K562 (cell line): ENCODE measurements at regions not wholly inside any gene's neighbourhood (a gene's known extent, or its start where the extent isn't known, plus 50 kb on each side); places are given as distances from the start of the nearest gene placed in this dataset.
"Not testable (repeated sequence)": the region's sequence is repeated elsewhere in the genome, so short reads cannot be mapped to it uniquely, and the experiment has no call there.

Experiments used
- ATAC-seq: fragments of 200-7000 bp; cut with Tn5 transposase; 3 replicates; pipeline ENCODE4 v1.9.1; 2020; ENCODE audit warnings: moderate library complexity
- BruUV-seq: library from RNA; stranded (reverse); fragments of 400-500 nt; replicated peaks from 2 replicates; lab custom pipeline; 2021; lab: Mats Ljungman, UMichigan
- CTCF ChIA-PET: fragments of 300-600 bp; formaldehyde crosslinking; extraction: SDS; loops from one replicate; lab custom pipeline; 2021; ENCODE audit warnings: low intra/inter-chr PET ratio; lab: Yijun Ruan, JAX
- POLR2A ChIA-PET: fragments of 300-600, 350-650 bp; sonication (Branson Sonifier 250); formaldehyde crosslinking; extraction: SDS; loops from one replicate; lab custom pipeline; 2021; ENCODE audit warnings: antibody characterized with exemption, inconsistent platforms; lab: Yijun Ruan, JAX
- DNase-seq, 4 experiments: peaks; one replicate each; pipeline versions ENCODE4 v3.0.0 to v3.0.0-alpha.2; 2011 to 2018; ENCODE audit warnings: low spot score in 3 of 4, mixed read lengths in 3 of 4; ENCODE audit errors: extremely low read depth in 1 of 4
- FAIRE-seq: peaks from 2 replicates; lab custom pipeline; 2011; peaks lifted over from hg19 to GRCh38; lab: Jason Lieb, UNC
- H2AFZ ChIP-seq: 2 replicates; pipeline ENCODE4 v1.6.0; 2011; ENCODE audit warnings: low read depth, low read length, control low read depth, inconsistent platforms
- H3K27ac ChIP-seq: fragments of 200-600 bp; 3 replicates; pipeline ENCODE4 v1.8.0; 2011; ENCODE audit warnings: low read depth, mild to moderate bottlenecking, control low read depth, inconsistent platforms, low read length, moderate library complexity, mixed read lengths; ENCODE audit errors: extremely low read depth
- H3K27me3 ChIP-seq, 2 experiments: fragments of 300-600 bp in 1 of 2; 2 replicates in 1 of 2; 3 replicates in 1 of 2; pipeline versions ENCODE4 v1.6.0 to v1.8.0; 2011; ENCODE audit warnings: inconsistent platforms in 2 of 2, low read length in 2 of 2, mild to moderate bottlenecking in 1 of 2, mixed read lengths in 1 of 2, moderate library complexity in 1 of 2; ENCODE audit not compliant: control insufficient read depth in 2 of 2, insufficient read depth in 2 of 2
- H3K36me3 ChIP-seq: fragments of 300-600 bp; 3 replicates; pipeline ENCODE4 v1.8.0; 2011; ENCODE audit warnings: mild to moderate bottlenecking, low read length, inconsistent platforms; ENCODE audit not compliant: control insufficient read depth, insufficient read depth
- H3K4me1 ChIP-seq, 2 experiments: fragments of 200-600 bp in 1 of 2; replicated peaks in 1 of 2; 2 replicates in 1 of 2; 3 replicates in 1 of 2; pipeline versions ENCODE4 v1.5.1 to v1.8.0; 2011; ENCODE audit warnings: inconsistent platforms in 2 of 2, low read length in 2 of 2, mild to moderate bottlenecking in 1 of 2, mixed read lengths in 1 of 2, moderate library complexity in 1 of 2; ENCODE audit not compliant: control insufficient read depth in 2 of 2, insufficient read depth in 2 of 2
- H3K4me2 ChIP-seq: 2 replicates; pipeline ENCODE4 v1.6.1; 2011; ENCODE audit warnings: low read length, control low read depth, inconsistent platforms, mixed read lengths; ENCODE audit not compliant: insufficient read depth
- H3K4me3 ChIP-seq: fragments of 200-600 bp; sonication (generic), shearing (Covaris generic); 2 replicates; pipeline ENCODE4 v1.5.1; 2016; ENCODE audit warnings: control low read depth, inconsistent platforms
- H3K79me2 ChIP-seq: fragments of 200-600 bp; 3 replicates; pipeline ENCODE4 v1.8.0; 2011; ENCODE audit warnings: low read length, inconsistent platforms; ENCODE audit not compliant: control insufficient read depth, insufficient read depth
- H3K9ac ChIP-seq, 2 experiments: 2 replicates each; pipeline versions ENCODE4 v1.6.0 to v1.6.1; 2011; ENCODE audit warnings: low read depth in 2 of 2, low read length in 2 of 2, control low read depth in 1 of 2, inconsistent platforms in 1 of 2, mild to moderate bottlenecking in 1 of 2, mixed read lengths in 1 of 2; ENCODE audit not compliant: insufficient read depth in 1 of 2
- H3K9me1 ChIP-seq: one replicate; pipeline ENCODE4 v1.6.0; 2011; ENCODE audit warnings: inconsistent platforms, mild to moderate bottlenecking, low read length, moderate library complexity; ENCODE audit not compliant: control insufficient read depth, insufficient read depth
- H3K9me3 ChIP-seq: replicated peaks from 2 replicates; pipeline ENCODE4 v1.5.1; 2011; ENCODE audit warnings: low read depth, low read length, inconsistent platforms; ENCODE audit not compliant: control insufficient read depth, insufficient read depth
- H4K20me1 ChIP-seq: replicated peaks from 2 replicates; pipeline ENCODE4 v1.6.1; 2011; ENCODE audit warnings: low read length, inconsistent platforms, mixed read lengths; ENCODE audit not compliant: control insufficient read depth, insufficient read depth
- CBFA2T2 ChIP-seq: fragments of 450-650 bp; conservative IDR thresholded peaks from 2 replicates; pipeline ENCODE4 v1.6.1; 2017; ENCODE audit warnings: mild to moderate bottlenecking
- CBFA2T3 ChIP-seq: fragments of 450-650 bp; IDR thresholded peaks from 2 replicates; pipeline ENCODE4 v1.6.1; 2017
- KAT2B ChIP-seq: IDR thresholded peaks from one replicate; pipeline ENCODE4 v1.6.1; 2012; ENCODE audit warnings: low read depth, mild to moderate bottlenecking, control low read depth, inconsistent platforms, low read length, moderate library complexity
- MEIS2 ChIP-seq: fragments of 450-650 bp; IDR thresholded peaks from 2 replicates; pipeline ENCODE4 v1.6.1; 2014; ENCODE audit warnings: mild to moderate bottlenecking; ENCODE audit not compliant: partially characterized antibody
- NCOA2 ChIP-seq, 2 experiments: fragments of 450-650 bp; IDR thresholded peaks; 2 replicates each; pipeline ENCODE4 v1.6.1; 2018; ENCODE audit warnings: mild to moderate bottlenecking in 2 of 2, moderate library complexity in 1 of 2; ENCODE audit not compliant: partially characterized antibody in 2 of 2
- TBL1XR1 ChIP-seq, 2 experiments: IDR thresholded peaks; 2 replicates each; pipeline ENCODE4 v1.6.1; 2012; ENCODE audit warnings: improper control_type of control experiment in 2 of 2, low read length in 2 of 2, mild to moderate bottlenecking in 1 of 2
- TEAD4 ChIP-seq, 2 experiments: sonication (generic) in 1 of 2; formaldehyde crosslinking in 1 of 2; IDR thresholded peaks; 2 replicates each; pipeline versions ENCODE4 v1.6.1 to v1.8.0; 2012 to 2022; ENCODE audit warnings: borderline replicate concordance in 1 of 2, inconsistent platforms in 1 of 2, low read length in 1 of 2, mild to moderate bottlenecking in 1 of 2, missing genetic modification reagents in 1 of 2
- ZNF263 ChIP-seq: sonication (generic); formaldehyde crosslinking; IDR thresholded peaks from 2 replicates; pipeline ENCODE4 v1.8.0; 2022; ENCODE audit warnings: mild to moderate bottlenecking, missing genetic modification reagents, borderline replicate concordance
- WGBS: fragments of 100-300 bp; shearing (Covaris generic); methylation state at CpG from one replicate; pipeline ENCODE4 v1.1.6; 2016; ENCODE audit warnings: low coverage, mixed read lengths; ENCODE audit not compliant: insufficient coverage; ENCODE audit errors: missing lambda C conversion rate; 5-methylcytosine and 5-hydroxymethylcytosine counted together
- in situ Hi-C: fragments of 300-500 bp; cut with MboI; formaldehyde crosslinking; loops from 4 replicates; pipeline ENCODE4 v1.15.0; 2018; ENCODE audit warnings: inconsistent platforms, mixed read lengths
- intact Hi-C: fragments of 100-400 bp; cut with micrococcal nuclease; formaldehyde crosslinking; loops from 2 replicates; pipeline ENCODE4 v1.14.2; 2022
- TF ChIP-seq, protein P1 (sequence below), 2 experiments: IDR thresholded peaks in 1 of 2; conservative IDR thresholded peaks in 1 of 2; 2 replicates each; pipeline ENCODE4 v1.6.1; 2016; ENCODE audit warnings: low read depth in 2 of 2, mild to moderate bottlenecking in 1 of 2, missing compliant biosample characterization in 1 of 2, missing genetic modification characterization in 1 of 2, moderate library complexity in 1 of 2

DNA sequence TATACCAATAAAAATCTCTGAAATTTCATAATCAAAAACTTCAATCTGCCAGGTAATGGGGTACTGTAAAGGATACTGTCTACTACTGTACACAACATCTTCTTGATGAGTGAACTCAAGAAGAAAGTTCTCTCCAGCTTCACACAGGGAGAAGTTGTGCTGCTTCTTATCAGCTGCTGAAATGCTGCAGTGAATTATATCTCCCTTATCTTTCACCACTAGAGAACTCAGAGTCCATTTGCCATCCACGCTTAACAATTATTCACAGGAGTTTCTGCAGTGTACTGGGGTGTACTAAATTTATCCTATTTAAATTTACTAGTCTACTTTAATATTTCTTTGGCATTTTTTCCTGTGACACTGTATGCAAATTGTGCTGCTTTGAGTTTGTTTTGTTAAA is 384.8 kb downstream of the TFAP2B start:
- FAIRE-seq (no peak), DNase-seq (peak in 1 of 4 experiments; percentile 30), ATAC-seq (no peak; the same call in 2 of the 3 replicates)
- no peaks in the 10 kb centered on the region for H4K20me1 ChIP-seq
- no peak overlapping the region for H2AFZ ChIP-seq
- H3K79me2 ChIP-seq, result no peaks in the 10 kb centered on the region
- no TSS peak for BruUV-seq
- POLR2A ChIA-PET, result no interaction called here
- intact Hi-C loops, result no loop called here
- no peaks in the 10 kb centered on the region for H3K9me3 ChIP-seq
- H3K4me1 ChIP-seq, result no peaks in the 10 kb centered on the region; a peak in 1 of 5 replicates
- no peak overlapping the region for H3K9ac ChIP-seq
- in situ Hi-C loops, result no loop called here
- no peak overlapping the region for H3K4me3 ChIP-seq
- TF ChIP-seq CBFA2T2, result 0 out of 2 replicates have a peak, but pooled peaks have one; percentile 8
- TF ChIP-seq ZNF263, result no peak
- TF ChIP-seq, protein P1, sequence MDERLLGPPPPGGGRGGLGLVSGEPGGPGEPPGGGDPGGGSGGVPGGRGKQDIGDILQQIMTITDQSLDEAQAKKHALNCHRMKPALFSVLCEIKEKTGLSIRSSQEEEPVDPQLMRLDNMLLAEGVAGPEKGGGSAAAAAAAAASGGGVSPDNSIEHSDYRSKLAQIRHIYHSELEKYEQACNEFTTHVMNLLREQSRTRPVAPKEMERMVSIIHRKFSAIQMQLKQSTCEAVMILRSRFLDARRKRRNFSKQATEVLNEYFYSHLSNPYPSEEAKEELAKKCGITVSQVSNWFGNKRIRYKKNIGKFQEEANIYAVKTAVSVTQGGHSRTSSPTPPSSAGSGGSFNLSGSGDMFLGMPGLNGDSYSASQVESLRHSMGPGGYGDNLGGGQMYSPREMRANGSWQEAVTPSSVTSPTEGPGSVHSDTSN (CRISPR knock-in tag; IDR thresholded peaks at IDR 0.05; ENCODE audit: low read depth), result no peak
- TF ChIP-seq, protein P1 (tag; conservative IDR thresholded peaks at IDR 0.05; ENCODE audit: low read depth), result peak; percentile 36; the same call in 1 of the 2 replicates
- 0 out of 2 replicates have a peak, but pooled peaks have one; percentile 20 for TF ChIP-seq TEAD4 (IDR thresholded peaks at IDR 0.05; ENCODE audit: low read length)
- no peak for TF ChIP-seq TEAD4 (CRISPR knock-in tag; IDR thresholded peaks at IDR 0.05; ENCODE audit: borderline replicate concordance)
- TF ChIP-seq MEIS2, result peak; percentile 52
- no peak for TF ChIP-seq KAT2B
- TF ChIP-seq NCOA2 (IDR thresholded peaks at IDR 0.05; ENCODE audit: partially characterized antibody in 2 of 2), result peak in 1 of 2 experiments; percentile 1
- peak; percentile 42 for TF ChIP-seq CBFA2T3
- TF ChIP-seq TBL1XR1 (IDR thresholded peaks at IDR 0.05; ENCODE audit: low read length in 2 of 2), result no peak
- TF ChIP-seq, all 486 proteins: peak for 6
- H3K27ac ChIP-seq, result no peak overlapping the region
- WGBS, result 5% methylated on average over 1 of the region's 1 CpG
- H3K27me3 ChIP-seq, result no peaks in the 10 kb centered on the region
- no peak overlapping the region for H3K4me2 ChIP-seq
- CTCF ChIA-PET, result no interaction called here
- no peaks in the 10 kb centered on the region for H3K36me3 ChIP-seq
- H3K9me1 ChIP-seq, result no peaks in the 10 kb centered on the region

DNA sequence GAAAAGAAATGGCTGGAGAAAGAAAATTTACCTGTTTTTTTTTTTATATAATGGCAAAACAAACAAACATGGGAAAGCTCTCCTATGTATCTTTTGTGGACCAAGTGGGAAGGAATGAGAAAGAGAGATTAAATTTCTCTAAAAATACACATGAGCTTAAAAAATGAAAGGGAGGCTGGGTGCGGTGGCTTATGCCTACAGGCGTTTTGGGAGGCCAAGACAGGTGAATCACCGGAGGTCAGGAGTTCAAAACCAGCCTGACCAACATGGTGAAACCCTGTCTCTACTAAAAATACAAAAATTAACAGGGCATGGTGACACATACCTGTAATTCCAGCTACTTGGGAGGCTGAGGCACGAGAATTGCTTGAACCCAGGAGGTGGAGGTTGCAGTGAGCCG is 388.0 kb downstream of the TFAP2B start:
- H3K27me3 ChIP-seq, DNase-seq, H4K20me1 ChIP-seq, H3K9ac ChIP-seq, H3K9me3 ChIP-seq, H3K9me1 ChIP-seq, H3K4me3 ChIP-seq, FAIRE-seq, H3K79me2 ChIP-seq, in situ Hi-C loops, CTCF ChIA-PET, ATAC-seq, H3K4me2 ChIP-seq, H3K27ac ChIP-seq, BruUV-seq, intact Hi-C loops, H3K4me1 ChIP-seq, H3K36me3 ChIP-seq: not testable (repeated sequence)
- POLR2A ChIA-PET, result interaction anchor here (1.0 kb wide), 1 partner anchor 9 kb away, joined by 3 read pairs; no protein-coding TSS in a partner anchor
- 35% methylated on average over 5 of the region's 5 CpGs for WGBS
- 0 out of 2 replicates have a peak overlapping the region, but pooled peaks have one; percentile 18 for H2AFZ ChIP-seq
